Medulla oblongata (tissue), 1 donor: ENCODE measurements at regions not wholly inside any gene's neighbourhood (a gene's known extent, or its start where the extent isn't known, plus 50 kb on each side); places are given as distances from the start of the nearest gene placed in this dataset.
A peak's percentile ranks its signal among the peaks of the same experiment; 100 is the strongest.
"Not testable (repeated sequence)": the region's sequence is repeated elsewhere in the genome, so short reads cannot be mapped to it uniquely, and the experiment has no call there.

ENCODE experiments used
- DNase-seq: peaks from one replicate; pipeline ENCODE4 v3.0.0-alpha.2; 2015; ENCODE audit errors: extremely low spot score

- no peak for DNase-seq
Measured at GRCh38 chr7:29619111-29619510, 55.5 kb downstream of the PRR15 start.

DNA sequence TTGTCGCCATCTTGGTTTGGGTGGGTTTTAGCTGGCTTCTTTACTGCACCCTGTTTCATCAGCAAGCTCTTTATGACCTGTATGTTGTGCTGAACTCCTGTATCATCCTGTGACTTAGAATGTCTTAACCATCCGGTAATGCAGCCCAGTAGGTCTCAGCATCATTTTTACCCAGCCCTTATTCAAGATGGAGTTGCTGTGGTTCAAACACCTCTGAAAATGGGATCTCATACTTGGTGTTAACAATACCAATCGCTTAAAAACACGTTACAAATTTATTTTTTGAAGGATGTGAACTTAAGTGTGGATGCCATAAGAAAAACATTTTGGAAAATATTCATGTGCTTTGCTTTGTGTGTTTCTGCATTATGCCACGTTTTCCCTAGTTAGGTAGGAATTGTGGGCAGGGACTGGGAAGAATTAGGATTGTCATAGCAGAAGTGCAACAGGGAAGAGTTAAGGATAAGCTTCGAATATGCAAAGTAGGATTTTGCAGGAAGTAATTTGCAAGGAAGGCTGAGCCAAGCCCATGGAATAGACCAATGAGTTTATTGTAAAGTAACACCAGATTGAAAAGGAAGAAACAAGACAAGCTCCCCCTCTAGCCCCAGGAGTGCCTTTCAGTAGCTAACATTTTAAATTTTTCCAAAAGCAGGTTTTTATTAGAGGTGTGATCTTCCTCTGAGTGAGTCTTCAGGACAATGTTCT lies 56.4 kb downstream of the PRR15 start:
- DNase-seq: no peak

GRCh38 chr7:29620556-29620930 lies 56.9 kb downstream of the PRR15 start:
- DNase-seq: no peak

- DNase-seq: no peak
Measured at GRCh38 chr7:29622335-29623265, 59.0 kb downstream of the PRR15 start.

DNA sequence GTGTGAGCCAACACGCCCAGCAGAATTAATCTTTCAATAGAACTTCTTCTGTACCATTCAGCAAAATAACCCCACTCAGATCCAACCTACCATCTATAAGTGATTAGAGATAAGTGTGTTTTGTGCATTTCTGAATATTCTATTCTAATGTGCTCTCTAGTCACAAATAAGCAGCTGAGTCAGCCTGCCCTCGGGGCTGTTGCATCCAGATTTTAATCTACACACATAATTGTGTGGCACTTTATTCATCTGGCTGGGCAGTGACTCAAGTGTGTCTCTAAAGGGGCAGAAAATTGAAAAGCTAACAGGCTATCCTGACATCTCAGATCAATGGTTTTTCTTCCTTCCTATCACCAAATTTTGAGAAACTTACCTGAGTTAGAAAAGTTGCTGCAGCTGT lies 60.3 kb downstream of the PRR15 start:
- DNase-seq: no peak

DNA sequence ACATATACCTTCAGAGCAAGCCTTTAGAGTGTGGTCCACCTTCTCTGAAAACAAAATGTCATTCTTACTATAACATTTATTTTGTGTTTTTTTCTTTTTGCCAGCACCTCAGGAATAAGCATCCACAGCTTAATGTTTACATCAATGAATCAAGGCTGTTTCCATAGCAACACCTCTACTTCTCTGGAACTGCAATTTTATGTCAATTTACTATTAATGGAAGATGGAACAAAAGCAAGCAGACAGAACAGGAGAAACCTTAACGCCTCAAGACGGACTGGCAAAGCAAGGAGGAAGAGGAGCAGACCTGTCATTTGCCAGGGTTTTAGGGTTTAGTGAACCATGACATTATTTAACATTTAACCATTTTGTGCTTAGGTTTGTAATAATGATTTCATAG lies 63.1 kb downstream of the PRR15 start:
- no peak for DNase-seq

DNA sequence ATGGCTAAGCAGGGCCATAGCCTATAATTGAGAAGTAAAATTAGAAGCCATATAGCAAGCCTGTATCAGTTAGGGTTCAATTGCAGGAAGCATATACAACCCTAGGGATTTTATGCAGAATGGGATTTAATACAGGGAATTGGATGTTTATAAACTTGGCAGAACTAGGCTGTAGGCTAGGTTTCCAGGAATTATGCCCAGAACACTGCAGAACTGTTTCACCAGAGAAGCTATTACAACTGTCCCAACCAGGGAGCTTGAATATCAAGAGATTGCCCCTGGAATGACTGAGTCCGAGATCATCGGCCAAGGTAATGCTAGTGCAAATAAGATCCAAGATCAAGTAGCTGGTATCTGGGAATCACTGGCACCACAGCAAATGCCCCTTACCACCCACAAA lies 64.0 kb downstream of the PRR15 start:
- DNase-seq: peak; percentile 28

DNA sequence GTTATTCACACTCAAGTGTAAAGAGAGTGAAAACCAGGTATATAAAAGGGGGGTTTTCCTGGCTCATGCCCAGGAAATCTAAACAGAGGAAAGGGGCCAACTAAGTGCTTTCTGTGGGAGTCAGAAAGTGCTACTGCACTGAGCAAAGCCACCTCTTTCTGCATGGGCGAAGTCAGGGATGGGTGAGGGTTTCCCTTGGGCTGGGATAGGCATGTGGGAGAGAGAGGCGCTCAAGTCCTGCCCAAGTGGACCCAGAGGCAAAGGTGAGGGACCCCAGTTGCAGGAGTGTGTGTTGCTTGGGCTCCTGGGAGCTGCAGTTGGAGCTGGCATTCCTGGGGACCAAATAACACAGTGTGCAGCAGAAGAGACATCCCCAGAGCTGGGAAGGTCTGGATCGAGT lies 65.9 kb downstream of the PRR15 start:
- no peak for DNase-seq

DNA sequence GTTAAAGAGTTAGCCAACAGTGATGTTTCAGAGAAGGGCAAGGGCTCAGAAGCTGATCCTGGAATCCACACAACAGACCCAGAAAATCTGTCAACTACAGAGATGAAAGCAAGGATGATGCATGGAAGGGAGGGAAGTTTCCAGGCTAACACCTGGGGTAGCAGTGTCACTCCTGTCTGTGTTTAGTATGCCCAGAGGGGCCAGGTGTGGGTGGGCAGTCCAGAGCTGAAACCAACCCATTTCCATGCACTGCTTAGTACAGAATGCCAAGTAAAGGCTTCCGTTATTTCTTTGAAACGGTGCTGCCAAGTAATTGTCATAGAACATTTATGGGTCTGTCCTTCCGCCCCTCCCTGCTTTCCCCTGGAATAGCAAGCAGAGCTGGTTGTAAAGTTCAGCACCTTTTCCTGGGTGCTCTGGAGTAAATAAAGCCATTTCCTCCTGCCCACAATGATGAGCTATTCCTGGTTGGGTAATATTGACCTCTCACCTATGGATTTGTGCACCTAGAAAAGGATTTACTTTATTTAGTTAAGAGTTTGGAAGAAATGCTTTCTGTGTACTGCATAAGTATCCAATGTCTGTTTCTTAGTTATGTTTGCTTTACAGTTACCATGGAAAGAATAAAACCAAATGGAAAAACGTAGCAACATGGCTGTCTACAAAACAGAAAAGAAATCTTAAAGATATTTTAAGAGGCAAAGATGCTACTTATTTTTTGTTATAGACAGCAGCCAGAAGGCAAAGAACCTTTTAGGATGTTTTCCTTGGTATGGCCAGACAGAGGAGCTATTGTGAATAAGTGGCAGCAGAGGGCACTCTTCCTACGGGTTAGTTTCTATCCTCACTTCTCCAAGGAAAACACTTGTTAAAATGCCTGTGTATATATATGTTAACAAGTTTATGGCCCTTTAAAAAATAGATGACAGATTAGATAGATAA lies 71.7 kb downstream of the PRR15 start:
- DNase-seq: peak; percentile 75

DNA sequence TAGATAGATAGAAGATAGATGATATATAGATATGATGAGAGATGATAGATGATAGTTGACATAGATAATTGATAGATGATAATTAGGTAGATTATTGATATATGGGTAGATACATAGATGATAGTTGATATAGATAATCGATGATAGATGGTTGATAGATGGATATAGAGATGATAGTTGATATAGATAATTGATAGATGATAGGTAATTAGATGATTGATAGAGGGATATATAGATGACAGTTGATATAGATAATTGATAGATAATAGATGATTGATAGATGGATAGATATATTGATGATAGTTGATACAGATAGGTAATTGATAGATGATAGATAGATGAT lies 72.3 kb downstream of the PRR15 start:
- no peak for DNase-seq

DNA sequence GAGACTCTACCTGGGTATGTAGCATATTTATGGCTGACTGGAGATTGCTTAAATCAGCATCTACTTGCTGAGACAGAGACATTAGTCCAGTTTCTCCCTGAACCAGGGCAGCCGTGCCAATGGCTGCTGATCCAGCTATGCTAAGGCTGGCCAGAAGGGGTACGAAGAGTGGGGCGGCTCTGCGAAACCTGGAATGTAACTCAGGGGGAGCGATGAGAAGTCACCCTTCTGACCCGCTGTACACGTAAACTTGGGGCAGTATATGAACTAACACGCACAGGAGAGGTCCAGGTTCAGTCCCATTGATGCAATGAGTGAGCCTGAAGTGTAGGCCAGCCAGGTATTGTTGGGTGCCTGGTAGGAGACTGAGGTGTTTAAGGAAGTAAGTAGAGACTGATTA lies 73.7 kb downstream of the PRR15 start:
- DNase-seq: no peak

GRCh38 chr7:29638841-29639240 lies 75.2 kb downstream of the PRR15 start:
- not testable (repeated sequence) for DNase-seq

GRCh38 chr7:29639386-29639785 lies 75.8 kb downstream of the PRR15 start:
- no peak for DNase-seq

GRCh38 chr7:29639886-29640595 lies 76.4 kb downstream of the PRR15 start:
- DNase-seq: no peak

DNA sequence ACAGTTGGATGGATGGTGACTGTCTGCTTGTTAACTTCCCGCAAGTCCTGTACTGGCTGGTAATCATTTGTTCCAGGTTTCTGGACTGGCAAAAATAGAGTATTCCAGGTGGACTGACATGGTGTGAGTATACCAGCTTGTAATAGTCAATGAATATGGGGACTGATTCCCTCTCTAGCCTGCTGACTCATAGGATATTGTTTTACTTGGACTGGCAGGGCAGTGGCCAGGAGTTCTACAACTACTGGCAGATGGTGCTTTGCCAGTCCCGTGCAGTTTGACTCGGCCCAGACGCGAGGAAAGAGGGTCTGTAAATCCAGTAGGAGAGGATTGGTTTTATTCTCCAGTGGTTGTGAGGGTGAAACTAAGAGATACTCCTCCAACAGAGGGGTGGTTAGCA lies 78.0 kb downstream of the PRR15 start:
- DNase-seq: no peak

- no peak for DNase-seq
Measured at GRCh38 chr7:29642494-29643155, 79.0 kb downstream of the PRR15 start.

DNA sequence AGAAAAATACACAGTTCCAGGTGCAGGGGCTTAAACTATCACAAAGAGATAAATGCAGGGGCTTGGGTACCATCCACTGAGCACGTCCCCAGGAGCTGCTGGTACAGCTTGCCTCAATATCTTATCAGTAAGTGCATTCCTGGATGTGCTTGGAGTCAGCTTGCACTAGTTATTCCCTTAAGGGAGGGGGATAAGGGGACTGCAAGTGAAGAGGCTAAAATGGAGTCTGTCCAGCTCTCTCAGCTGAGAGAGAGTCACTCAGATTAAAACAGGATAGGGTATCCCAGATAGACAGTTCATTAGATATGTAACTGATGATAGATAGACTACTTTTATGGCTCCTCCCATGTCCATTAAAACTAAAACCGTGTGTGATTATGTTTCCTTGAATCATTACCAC lies 82.5 kb downstream of the PRR15 start:
- DNase-seq: not testable (repeated sequence)

DNA sequence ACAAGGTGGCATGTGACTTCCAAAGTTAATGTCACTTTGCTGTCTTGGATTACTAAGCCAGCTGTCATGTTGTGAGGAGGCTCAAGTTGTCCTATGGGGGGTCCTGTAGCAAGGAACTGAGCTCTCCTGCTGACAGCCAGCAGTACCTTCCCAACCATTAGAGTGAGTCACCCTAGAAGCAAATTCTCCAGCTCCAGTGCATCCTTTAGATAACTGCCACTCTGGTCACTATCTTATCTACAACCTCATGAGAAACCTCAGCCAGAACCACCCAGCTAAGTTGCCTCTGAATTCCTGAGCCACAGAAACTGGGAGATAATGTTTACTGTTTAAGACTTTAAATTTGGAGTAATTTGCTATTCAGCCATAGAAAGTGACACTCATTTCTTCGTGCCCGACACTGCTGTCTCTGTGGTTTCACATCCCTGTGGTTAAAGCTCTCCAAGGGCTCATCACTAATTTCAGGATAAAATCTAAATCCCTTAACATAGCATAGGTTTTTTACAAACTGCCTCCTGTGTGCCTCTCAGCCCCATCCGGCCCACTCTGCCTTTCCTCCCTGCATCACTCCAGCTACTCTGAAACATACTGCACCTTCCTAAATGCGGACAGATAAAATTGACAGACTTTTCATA lies 83.5 kb downstream of the PRR15 start:
- no peak for DNase-seq

DNA sequence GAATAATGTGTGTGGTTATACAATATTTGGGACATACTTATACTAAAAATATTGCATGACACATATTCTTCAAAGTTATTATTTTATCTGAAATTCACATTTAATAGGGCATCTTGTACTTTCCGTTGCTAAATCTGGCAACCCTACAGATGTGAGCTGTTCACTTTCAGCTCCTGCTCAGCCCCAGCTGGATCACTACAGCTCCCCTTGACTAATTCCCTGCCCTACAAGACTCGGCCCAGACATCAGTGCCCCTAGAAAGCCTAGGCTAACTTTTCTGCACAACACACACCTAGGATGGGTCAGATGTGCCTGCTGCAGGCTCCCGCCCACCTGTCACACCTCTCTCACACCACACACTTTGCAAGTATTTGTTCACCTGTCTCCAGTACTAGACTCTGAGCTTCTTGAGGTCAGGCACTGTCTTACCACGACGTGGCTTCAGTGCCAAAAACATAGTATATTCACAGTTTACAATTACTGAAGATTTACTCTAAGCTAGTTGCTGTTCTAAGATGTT lies 84.1 kb downstream of the PRR15 start:
- DNase-seq: not testable (repeated sequence)

GRCh38 chr7:29649028-29649716 lies 85.5 kb downstream of the PRR15 start:
- DNase-seq: no peak
